Glomerular visceral epithelial cell (primary cell): ENCODE measurements at regions not wholly inside any gene's neighbourhood (a gene's known extent, or its start where the extent isn't known, plus 50 kb on each side); places are given as distances from the start of the nearest gene placed in this dataset.
"Not testable (repeated sequence)": the region's sequence is repeated elsewhere in the genome, so short reads cannot be mapped to it uniquely, and the experiment has no call there.

Experiments used
- DNase-seq: peaks from one replicate; pipeline ENCODE4 v3.0.0-alpha.2; 2016; ENCODE audit errors: extremely low spot score

GRCh38 chr5:124871303-124871702, 124.9 kb upstream of the ZNF608 start:
- no peak for DNase-seq

- DNase-seq = no peak
Observed at GRCh38 chr5:124872086-124872485, 125.6 kb upstream of the ZNF608 start.

DNA sequence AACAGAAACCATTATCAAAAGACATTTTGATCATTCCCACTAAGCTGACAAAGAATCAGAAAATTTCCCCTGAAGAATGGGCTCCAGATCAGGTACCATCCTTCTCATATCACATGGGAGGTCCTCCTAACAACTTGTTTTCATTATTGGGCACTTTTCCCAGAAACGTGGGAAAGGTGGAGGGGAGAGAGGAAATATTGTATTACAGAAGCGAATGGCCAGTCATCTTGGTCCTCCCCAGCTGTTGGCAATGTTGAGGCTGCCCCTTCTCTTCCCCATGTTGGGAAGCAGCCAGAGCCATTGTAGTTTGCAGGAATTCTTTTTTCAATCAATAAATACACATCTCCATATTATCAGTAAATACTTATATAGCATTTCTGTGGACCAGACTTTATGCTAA, 126.2 kb upstream of the ZNF608 start:
- no peak for DNase-seq

DNA sequence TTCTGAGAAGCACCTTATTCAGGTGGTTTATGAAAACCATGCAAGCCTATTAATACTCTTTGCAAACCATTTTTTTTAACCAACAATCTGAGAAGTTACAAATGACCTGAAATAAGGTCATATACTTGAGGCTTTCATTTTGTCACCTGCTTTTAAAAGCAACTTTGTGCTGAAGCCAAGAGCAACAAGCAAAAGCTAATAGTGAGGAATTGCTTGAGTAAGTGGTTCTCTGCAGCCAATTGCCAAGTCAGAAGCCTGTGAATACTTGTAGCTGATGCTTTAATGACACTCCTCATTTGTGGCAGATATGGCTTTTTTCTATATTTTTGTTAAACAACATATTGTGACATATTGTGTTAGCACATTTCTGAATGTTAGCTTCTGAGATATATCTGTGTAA, 126.7 kb upstream of the ZNF608 start:
- no peak for DNase-seq

DNA sequence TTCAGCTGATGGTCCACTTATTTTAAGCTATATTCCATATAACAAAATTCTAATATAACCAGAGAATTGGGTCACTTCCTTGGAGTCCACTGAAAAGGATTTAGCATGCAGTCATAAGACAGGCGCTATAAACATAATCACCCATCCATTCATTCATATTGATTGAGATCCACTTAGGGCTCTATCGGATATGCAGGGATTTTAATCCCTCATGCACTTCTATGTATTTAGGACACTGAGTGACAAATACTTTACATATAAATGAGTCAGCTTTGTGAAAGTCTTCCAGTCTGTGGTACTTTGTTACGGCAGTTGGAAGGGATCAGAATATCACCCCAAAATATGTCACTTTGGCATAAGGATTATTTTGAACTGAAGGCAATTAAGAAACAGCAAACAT, 127.3 kb upstream of the ZNF608 start:
- DNase-seq = no peak

DNA sequence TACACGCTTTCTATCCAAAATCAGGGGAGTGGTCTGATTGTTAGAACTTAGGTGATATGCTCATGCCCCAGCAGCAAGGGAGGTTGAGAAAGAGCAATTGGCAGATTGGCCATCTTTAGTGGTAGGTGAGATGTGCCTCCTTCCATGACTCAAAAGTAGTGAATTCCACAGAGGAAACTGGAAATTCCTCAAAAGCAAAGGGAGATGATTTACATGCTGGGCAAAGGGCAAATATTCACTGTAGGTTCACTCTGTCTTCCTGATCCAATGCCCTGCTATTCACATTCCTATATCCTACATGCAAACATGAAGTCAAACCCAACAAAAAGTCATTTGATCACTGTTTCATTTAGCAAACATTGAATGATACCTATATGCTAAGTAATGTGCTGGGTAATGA, 130.1 kb upstream of the ZNF608 start:
- peak; percentile 23 for DNase-seq

DNA sequence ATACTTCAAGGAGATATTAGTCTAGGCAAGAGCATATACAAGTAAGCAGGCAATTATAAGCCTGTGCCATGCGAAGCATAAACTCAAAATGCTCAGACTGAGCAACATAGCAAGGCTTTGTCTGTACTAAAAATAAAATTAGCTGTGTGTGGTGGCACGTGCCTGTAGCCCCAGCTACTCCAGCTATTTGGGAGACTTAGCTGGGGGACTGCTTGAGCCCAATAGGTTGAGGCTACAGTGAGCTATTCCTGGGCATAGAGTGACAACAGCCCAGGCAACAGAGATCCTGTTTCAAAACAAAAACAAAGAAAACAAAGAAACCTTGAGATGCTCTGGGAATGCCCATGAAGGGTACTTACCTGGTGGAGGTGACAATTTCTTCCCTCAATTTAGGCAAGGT, 130.5 kb upstream of the ZNF608 start:
- DNase-seq = no peak

- DNase-seq = no peak
Observed at GRCh38 chr5:124877501-124878146, 131.2 kb upstream of the ZNF608 start.

- no peak for DNase-seq
Observed at GRCh38 chr5:124878583-124879342, 132.3 kb upstream of the ZNF608 start.

GRCh38 chr5:124880903-124881697, 134.7 kb upstream of the ZNF608 start:
- DNase-seq = no peak

GRCh38 chr5:124883681-124884080, 137.2 kb upstream of the ZNF608 start:
- DNase-seq = no peak

GRCh38 chr5:124884114-124884513, 137.7 kb upstream of the ZNF608 start:
- DNase-seq = no peak

GRCh38 chr5:124885490-124885889, 139.1 kb upstream of the ZNF608 start:
- no peak for DNase-seq

GRCh38 chr5:124887223-124887622, 140.8 kb upstream of the ZNF608 start:
- DNase-seq = no peak

DNA sequence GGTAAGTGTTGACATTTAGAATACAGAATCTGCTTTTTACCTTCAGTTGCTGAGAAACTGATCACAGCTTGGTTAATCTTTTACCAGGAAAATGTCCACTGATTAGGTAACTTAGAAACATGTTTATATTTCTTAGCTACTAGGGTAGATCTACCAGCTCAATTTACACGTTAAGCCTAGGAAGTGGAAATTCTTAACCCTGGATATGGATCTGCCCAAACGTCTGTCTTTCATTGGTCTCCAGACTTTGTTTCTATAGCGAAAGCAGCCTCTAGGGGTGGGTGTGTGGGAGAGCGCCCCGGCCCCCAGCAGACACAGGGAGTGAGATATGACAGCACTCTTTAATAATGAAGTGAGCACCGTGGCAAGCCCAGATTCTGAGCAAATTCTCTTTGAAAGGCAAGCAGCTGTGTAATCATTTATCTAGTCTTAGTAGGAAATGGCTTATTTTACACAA, 141.6 kb upstream of the ZNF608 start:
- peak; percentile 76 for DNase-seq

- no peak for DNase-seq
Observed at GRCh38 chr5:124888622-124889485, 142.4 kb upstream of the ZNF608 start.

DNA sequence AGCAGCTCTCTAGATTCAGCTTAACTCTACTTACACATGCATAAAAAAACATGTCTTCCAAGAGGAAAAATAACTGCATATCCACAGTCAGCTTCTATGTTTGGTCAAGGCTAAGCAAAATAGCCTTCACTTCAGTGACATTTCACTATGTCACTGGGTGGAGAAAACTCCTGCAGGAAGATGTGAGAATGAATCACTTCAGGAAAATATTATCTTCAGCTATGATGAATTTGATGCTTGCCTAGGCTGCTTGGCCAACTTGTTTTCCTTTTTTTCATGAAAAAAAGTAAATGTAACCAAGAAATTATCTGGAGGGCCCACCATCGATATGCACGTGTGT, 143.0 kb upstream of the ZNF608 start:
- DNase-seq = no peak

DNA sequence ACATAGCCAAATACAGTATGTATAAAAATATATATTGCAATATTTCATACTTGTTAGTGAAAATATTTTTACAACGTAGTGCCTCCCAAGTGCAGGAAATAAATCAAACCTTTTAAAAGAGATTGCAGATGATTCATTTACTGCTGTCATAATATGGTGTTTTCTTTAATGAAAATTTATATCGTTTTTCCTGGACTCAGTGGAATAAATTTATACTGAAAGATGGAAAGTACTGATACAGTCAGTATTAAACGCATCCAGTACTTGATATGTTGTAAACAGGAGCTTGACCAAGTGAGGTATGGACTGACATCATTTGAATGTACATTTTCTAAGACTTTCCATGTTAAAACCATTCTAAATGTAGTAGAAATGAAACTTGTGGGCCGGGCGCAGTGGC, 143.4 kb upstream of the ZNF608 start:
- DNase-seq = no peak

- DNase-seq = not testable (repeated sequence)
Observed at GRCh38 chr5:124890442-124890841, 144.0 kb upstream of the ZNF608 start.

DNA sequence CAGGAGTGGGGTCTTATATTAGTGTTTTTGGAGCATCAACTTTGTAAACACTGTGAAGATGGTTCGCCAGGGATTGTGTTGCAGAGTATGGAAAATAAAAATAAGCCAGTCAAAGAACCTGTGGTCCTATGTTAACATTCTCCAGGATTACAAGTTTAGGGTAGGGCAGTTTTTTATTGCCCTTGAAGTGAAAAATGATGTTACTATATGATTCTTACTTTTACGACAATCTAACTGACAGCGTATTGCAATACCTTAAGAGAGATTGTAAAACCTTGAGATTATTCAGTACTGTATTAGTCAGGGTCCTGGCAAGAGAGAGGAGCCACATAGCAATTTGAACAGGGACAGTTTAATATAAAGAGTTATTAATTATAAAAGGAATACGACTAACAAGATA, 144.7 kb upstream of the ZNF608 start:
- no peak for DNase-seq

DNA sequence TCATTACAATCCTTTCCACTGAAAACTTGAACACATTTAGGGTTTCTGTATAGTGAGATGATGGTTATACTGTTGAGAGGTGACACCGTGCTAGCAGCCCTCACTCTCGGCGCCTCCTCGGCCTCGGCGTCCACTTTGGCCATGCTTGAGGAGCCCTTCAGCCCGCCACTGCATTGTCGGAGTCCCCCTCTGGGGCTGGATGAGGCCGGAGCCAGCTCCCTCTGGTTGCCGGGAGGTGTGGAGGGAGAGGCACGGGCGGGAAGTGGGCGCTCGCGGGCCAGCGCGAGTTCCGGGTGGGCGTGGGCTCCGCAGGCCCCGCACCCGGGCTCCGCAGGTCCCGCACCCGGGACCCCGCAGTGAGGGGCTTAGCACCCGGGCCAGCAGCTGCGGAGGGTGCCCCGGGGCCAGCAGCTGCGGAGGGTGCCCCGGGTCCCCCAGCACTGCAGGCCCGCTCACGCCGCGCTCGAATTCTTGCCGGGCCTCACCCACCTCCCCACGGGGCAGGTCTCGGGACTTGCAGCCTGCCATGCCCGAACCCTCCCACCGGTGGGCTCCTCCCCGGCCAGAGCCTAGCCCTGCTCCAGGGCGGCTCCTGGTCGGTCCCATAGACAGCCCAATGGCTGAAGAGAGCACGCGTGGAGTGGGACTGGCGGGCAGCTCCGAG, 145.9 kb upstream of the ZNF608 start:
- no peak for DNase-seq
